ENCODE measurements at regions not wholly inside any gene's neighbourhood (a gene's known extent, or its start where the extent isn't known, plus 50 kb on each side); places are given as distances from the start of the nearest gene placed in this dataset.

DNA sequence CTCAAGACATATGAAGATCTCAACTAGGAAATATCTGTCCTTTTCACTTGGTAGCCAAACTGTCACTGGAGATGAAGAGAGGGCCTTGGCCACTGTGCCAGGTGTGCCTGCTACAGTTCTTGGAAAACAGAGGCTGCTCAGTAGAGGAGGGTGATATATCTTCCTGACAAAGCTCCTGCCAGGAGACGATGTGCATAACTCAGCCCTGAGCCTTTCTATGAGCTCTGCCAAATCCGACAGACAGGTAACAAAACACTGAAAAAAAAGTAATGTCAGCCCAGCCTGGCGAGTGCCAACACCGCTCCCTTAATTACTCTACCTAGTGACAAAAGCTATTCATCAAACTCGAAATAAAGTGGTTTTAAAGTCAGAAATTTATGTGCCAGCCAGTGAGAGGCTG is 123.2 kb downstream of the MFSD1 start:
- no peak overlapping the region for H3K4me3 ChIP-seq (replicated peaks in 1 of 4; ENCODE audit: control extremely low read depth in 1 of 4, insufficient read depth in 1 of 4, low read depth in 3 of 4, low read length in 4 of 4)

DNA sequence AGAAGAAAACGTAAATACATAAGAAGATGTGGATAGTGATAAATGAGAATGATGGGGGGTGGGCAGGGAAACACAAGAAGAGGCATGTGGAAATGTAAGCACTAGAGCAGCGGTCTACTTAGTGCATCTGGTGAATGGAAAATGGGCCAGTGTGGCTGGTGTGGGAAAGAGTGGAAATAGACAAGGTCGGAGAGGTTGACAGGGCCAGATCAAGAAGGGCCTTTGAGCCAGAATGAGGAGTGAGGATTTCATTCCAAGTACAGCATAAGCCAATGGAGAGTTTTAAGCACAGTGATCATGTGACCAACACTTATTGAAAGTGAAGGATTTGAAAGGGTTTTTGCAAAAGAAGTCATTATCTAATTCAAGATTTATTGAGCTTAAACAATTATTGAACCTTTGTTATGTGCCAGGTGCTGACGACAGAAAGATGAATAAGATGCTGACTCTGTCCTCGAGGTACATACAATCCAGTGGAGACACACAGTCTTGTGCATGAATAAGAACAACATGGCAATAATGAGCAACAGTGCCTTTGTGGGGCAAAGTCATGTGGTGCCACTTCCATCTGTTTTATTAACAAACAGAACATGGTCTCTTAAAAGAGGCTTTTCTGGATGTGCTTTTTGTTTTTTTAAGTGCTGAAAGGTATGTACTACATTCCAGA is 124.1 kb downstream of the MFSD1 start:
- Histone ChIP-seq H3K79me2 (ENCODE audit: control insufficient read depth, insufficient read depth, low read length) (no peaks in the 10 kb centered on the region), H3K4me2 (ENCODE audit: extremely low read depth, insufficient read depth, low read length) (no peak overlapping the region), H3K9me3 (ENCODE audit: control insufficient read depth, insufficient read depth, low read depth, low read length) (no peaks in the 10 kb centered on the region), H2AFZ (ENCODE audit: low read length) (no peak overlapping the region), H3K27me3 (ENCODE audit: control insufficient read depth, insufficient read depth, low read length) (no peaks in the 10 kb centered on the region), H3K4me3 (replicated peaks in 1 of 4; ENCODE audit: control extremely low read depth in 1 of 4, insufficient read depth in 1 of 4, low read depth in 3 of 4, low read length in 4 of 4) (no peak overlapping the region), H3K27ac (ENCODE audit: insufficient read depth, low read length) (no peak overlapping the region), H4K20me1 (ENCODE audit: control insufficient read depth, extremely low read depth, insufficient read depth, low read length) (no peaks in the 10 kb centered on the region), H3K4me1 (ENCODE audit: control insufficient read depth, extremely low read depth, insufficient read depth, low read length) (no peaks in the 10 kb centered on the region), H3K36me3 (ENCODE audit: control insufficient read depth, insufficient read depth, low read length) (no peaks in the 10 kb centered on the region), H3K9ac (ENCODE audit: insufficient read depth, low read length) (no peak overlapping the region)
- no peak for DNase-seq (ENCODE audit: low read depth in 2 of 2)
- no peak for TF ChIP-seq EZH2 (IDR thresholded peaks at IDR 0.05; ENCODE audit: low read length, missing control alignments)
- TF ChIP-seq, protein P1, sequence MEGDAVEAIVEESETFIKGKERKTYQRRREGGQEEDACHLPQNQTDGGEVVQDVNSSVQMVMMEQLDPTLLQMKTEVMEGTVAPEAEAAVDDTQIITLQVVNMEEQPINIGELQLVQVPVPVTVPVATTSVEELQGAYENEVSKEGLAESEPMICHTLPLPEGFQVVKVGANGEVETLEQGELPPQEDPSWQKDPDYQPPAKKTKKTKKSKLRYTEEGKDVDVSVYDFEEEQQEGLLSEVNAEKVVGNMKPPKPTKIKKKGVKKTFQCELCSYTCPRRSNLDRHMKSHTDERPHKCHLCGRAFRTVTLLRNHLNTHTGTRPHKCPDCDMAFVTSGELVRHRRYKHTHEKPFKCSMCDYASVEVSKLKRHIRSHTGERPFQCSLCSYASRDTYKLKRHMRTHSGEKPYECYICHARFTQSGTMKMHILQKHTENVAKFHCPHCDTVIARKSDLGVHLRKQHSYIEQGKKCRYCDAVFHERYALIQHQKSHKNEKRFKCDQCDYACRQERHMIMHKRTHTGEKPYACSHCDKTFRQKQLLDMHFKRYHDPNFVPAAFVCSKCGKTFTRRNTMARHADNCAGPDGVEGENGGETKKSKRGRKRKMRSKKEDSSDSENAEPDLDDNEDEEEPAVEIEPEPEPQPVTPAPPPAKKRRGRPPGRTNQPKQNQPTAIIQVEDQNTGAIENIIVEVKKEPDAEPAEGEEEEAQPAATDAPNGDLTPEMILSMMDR (conservative IDR thresholded peaks at IDR 0.05 in 1 of 2, IDR thresholded peaks at IDR 0.05 in 1 of 2; ENCODE audit: low read depth in 1 of 2, low read length in 2 of 2), result no peak

More for the DNA sequence above, 123.2 kb downstream of the MFSD1 start:
- H3K27me3 ChIP-seq (ENCODE audit: control insufficient read depth, insufficient read depth, low read length), result no peaks in the 10 kb centered on the region
- no peak overlapping the region for H3K27ac ChIP-seq (ENCODE audit: insufficient read depth, low read length)
- H3K79me2 ChIP-seq (ENCODE audit: control insufficient read depth, insufficient read depth, low read length), result no peaks in the 10 kb centered on the region
- H4K20me1 ChIP-seq (ENCODE audit: control insufficient read depth, extremely low read depth, insufficient read depth, low read length), result no peaks in the 10 kb centered on the region
- H3K36me3 ChIP-seq (ENCODE audit: control insufficient read depth, insufficient read depth, low read length), result no peaks in the 10 kb centered on the region
- no peaks in the 10 kb centered on the region for H3K9me3 ChIP-seq (ENCODE audit: control insufficient read depth, insufficient read depth, low read depth, low read length)
- H3K4me1 ChIP-seq (ENCODE audit: control insufficient read depth, extremely low read depth, insufficient read depth, low read length), result no peaks in the 10 kb centered on the region
- no peak overlapping the region for H3K4me2 ChIP-seq (ENCODE audit: extremely low read depth, insufficient read depth, low read length)
- no peak overlapping the region for H2AFZ ChIP-seq (ENCODE audit: low read length)
- H3K9ac ChIP-seq (ENCODE audit: insufficient read depth, low read length), result no peak overlapping the region
- no peak for DNase-seq (ENCODE audit: low read depth in 2 of 2)
- TF ChIP-seq, protein P1 (conservative IDR thresholded peaks at IDR 0.05 in 1 of 2, IDR thresholded peaks at IDR 0.05 in 1 of 2; ENCODE audit: low read depth in 1 of 2, low read length in 2 of 2), result no peak
- TF ChIP-seq EZH2 (IDR thresholded peaks at IDR 0.05; ENCODE audit: low read length, missing control alignments), result no peak

DNA sequence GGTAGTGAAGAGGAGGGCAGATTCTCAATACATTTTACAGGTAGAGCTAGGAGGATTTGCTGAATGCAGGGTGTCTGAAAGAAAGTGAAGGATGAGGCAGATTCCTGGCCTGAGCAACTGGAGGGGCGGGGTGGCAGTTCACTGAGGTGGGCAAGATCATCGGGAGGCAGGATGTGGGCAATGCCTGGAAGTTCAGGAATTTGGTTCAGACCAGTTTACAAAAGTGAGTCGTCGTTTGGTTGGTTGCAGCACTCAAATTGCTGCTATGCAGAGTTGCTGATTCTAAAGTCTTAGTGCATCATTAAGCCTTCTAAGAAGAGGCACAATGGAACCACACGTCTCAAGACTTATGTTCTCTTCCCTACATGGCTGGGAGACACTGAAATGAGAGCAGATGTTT is 134.0 kb downstream of the MFSD1 start:
- H3K9me3 ChIP-seq (ENCODE audit: control insufficient read depth, insufficient read depth, low read depth, low read length), result no peaks in the 10 kb centered on the region
- no peaks in the 10 kb centered on the region for H3K79me2 ChIP-seq (ENCODE audit: control insufficient read depth, insufficient read depth, low read length)
- no peak overlapping the region for H3K27ac ChIP-seq (ENCODE audit: insufficient read depth, low read length)
- H3K27me3 ChIP-seq (ENCODE audit: control insufficient read depth, insufficient read depth, low read length), result no peaks in the 10 kb centered on the region
- no peak for DNase-seq (ENCODE audit: low read depth in 2 of 2)
- no peaks in the 10 kb centered on the region for H3K36me3 ChIP-seq (ENCODE audit: control insufficient read depth, insufficient read depth, low read length)
- H3K4me2 ChIP-seq (ENCODE audit: extremely low read depth, insufficient read depth, low read length), result no peak overlapping the region
- no peak overlapping the region for H3K4me3 ChIP-seq (replicated peaks in 1 of 4; ENCODE audit: control extremely low read depth in 1 of 4, insufficient read depth in 1 of 4, low read depth in 3 of 4, low read length in 4 of 4)
- no peak overlapping the region for H3K9ac ChIP-seq (ENCODE audit: insufficient read depth, low read length)
- TF ChIP-seq EZH2 (IDR thresholded peaks at IDR 0.05; ENCODE audit: low read length, missing control alignments), result no peak
- TF ChIP-seq, protein P1 (conservative IDR thresholded peaks at IDR 0.05 in 1 of 2, IDR thresholded peaks at IDR 0.05 in 1 of 2; ENCODE audit: low read depth in 1 of 2, low read length in 2 of 2), result no peak
- H2AFZ ChIP-seq (ENCODE audit: low read length), result no peak overlapping the region
- H3K4me1 ChIP-seq (ENCODE audit: control insufficient read depth, extremely low read depth, insufficient read depth, low read length), result no peaks in the 10 kb centered on the region
- no peaks in the 10 kb centered on the region for H4K20me1 ChIP-seq (ENCODE audit: control insufficient read depth, extremely low read depth, insufficient read depth, low read length)
